ENCODE measurements at regions not wholly inside any gene's neighbourhood (a gene's known extent, or its start where the extent isn't known, plus 50 kb on each side); places are given as distances from the start of the nearest gene placed in this dataset.

- TF ChIP-seq POLR2A (IDR thresholded peaks at IDR 0.05) (no peak), CTCF (IDR thresholded peaks at IDR 0.05 in 4 of 5, conservative IDR thresholded peaks at IDR 0.05 in 1 of 5) (no peak)
- intact Hi-C loops (cut with DNase I; ENCODE audit: low total_unique reads) (no loop called here), in situ Hi-C loops (cut with MboI; ENCODE audit: low sequenced_read_pairs in 4 of 4) (no loop called here)
- Histone ChIP-seq H3K27me3 (no peaks in the 10 kb centered on the region), H3K4me1 (no peaks in the 10 kb centered on the region), H3K9me3 (no peaks in the 10 kb centered on the region), H3K36me3 (no peaks in the 10 kb centered on the region), H3K4me3 (no peak overlapping the region), H3K27ac (no peak overlapping the region)
- DNase-seq (no peak), ATAC-seq (no peak)
Observed at GRCh38 chr4:127240764-127241105, 392.0 kb upstream of the INTU start.

GRCh38 chr4:127244515-127244914 is 388.2 kb upstream of the INTU start:
- no peak for DNase-seq
- intact Hi-C loops (cut with DNase I; ENCODE audit: low total_unique reads) = no loop called here
- no peak overlapping the region for H3K27ac ChIP-seq
- H3K27me3 ChIP-seq = no peaks in the 10 kb centered on the region
- no peaks in the 10 kb centered on the region for H3K36me3 ChIP-seq
- in situ Hi-C loops (cut with MboI; ENCODE audit: low sequenced_read_pairs in 4 of 4) = no loop called here
- H3K4me1 ChIP-seq = no peaks in the 10 kb centered on the region
- TF ChIP-seq POLR2A (IDR thresholded peaks at IDR 0.05) (no peak), CTCF (IDR thresholded peaks at IDR 0.05 in 4 of 5, conservative IDR thresholded peaks at IDR 0.05 in 1 of 5) (no peak)
- no peak overlapping the region for H3K4me3 ChIP-seq
- H3K9me3 ChIP-seq = no peaks in the 10 kb centered on the region
- no peak for ATAC-seq

GRCh38 chr4:127246963-127247952 is 385.5 kb upstream of the INTU start:
- Histone ChIP-seq H3K9me3 (no peaks in the 10 kb centered on the region), H3K36me3 (no peaks in the 10 kb centered on the region), H3K27ac (no peak overlapping the region), H3K4me1 (no peaks in the 10 kb centered on the region), H3K27me3 (no peaks in the 10 kb centered on the region), H3K4me3 (no peak overlapping the region)
- in situ Hi-C loops (cut with MboI; ENCODE audit: low sequenced_read_pairs in 4 of 4) = no loop called here
- intact Hi-C loops (cut with DNase I; ENCODE audit: low total_unique reads) = no loop called here
- no peak for ATAC-seq
- no peak for DNase-seq
- TF ChIP-seq CTCF (IDR thresholded peaks at IDR 0.05 in 4 of 5, conservative IDR thresholded peaks at IDR 0.05 in 1 of 5) = no peak
- TF ChIP-seq POLR2A (IDR thresholded peaks at IDR 0.05) = no peak

- no peaks in the 10 kb centered on the region for H3K27me3 ChIP-seq
- intact Hi-C loops (cut with DNase I; ENCODE audit: low total_unique reads) (no loop called here), in situ Hi-C loops (cut with MboI; ENCODE audit: low sequenced_read_pairs in 4 of 4) (no loop called here)
- H3K4me1 ChIP-seq = no peaks in the 10 kb centered on the region
- no peak overlapping the region for H3K4me3 ChIP-seq
- TF ChIP-seq CTCF (IDR thresholded peaks at IDR 0.05 in 4 of 5, conservative IDR thresholded peaks at IDR 0.05 in 1 of 5) (no peak), POLR2A (IDR thresholded peaks at IDR 0.05) (no peak)
- H3K27ac ChIP-seq = no peak overlapping the region
- H3K9me3 ChIP-seq = no peaks in the 10 kb centered on the region
- DNase-seq (no peak), ATAC-seq (no peak)
- H3K36me3 ChIP-seq = no peaks in the 10 kb centered on the region
Observed at GRCh38 chr4:127249066-127249766, 383.5 kb upstream of the INTU start.
